GM12878 (cell line): ENCODE measurements at regions not wholly inside any gene's neighbourhood (a gene's known extent, or its start where the extent isn't known, plus 50 kb on each side); places are given as distances from the start of the nearest gene placed in this dataset.

ENCODE experiments used
- ATAC-seq: fragments of 200-7000 bp; cut with Tn5 transposase; 3 replicates; pipeline ENCODE4 v1.9.1; 2020; ENCODE audit warnings: mild to moderate bottlenecking, moderate library complexity
- BruUV-seq: library from RNA; stranded (reverse); fragments of 400-500 nt; replicated peaks from 2 replicates; lab custom pipeline; 2021; lab: Mats Ljungman, UMichigan
- CTCF ChIA-PET: fragments of 300-600 bp; sonication (Branson Sonifier 250); formaldehyde crosslinking; extraction: SDS; loops from one replicate; lab custom pipeline; 2021; ENCODE audit warnings: inconsistent platforms; lab: Yijun Ruan, JAX
- POLR2A ChIA-PET: fragments of 350-600 bp; formaldehyde crosslinking; extraction: SDS; loops from one replicate; lab custom pipeline; 2021; ENCODE audit warnings: inconsistent platforms; lab: Charles Lee
- RAD21 ChIA-PET: fragments of 300-600 bp; sonication (Branson Sonifier 250); formaldehyde crosslinking; loops from one replicate; lab custom pipeline; 2023; ENCODE audit warnings: antibody characterized with exemption; ENCODE audit not compliant: unreplicated experiment; lab: Charles Lee
- SMC1A ChIA-PET: fragments of 300-600 bp; sonication (Branson Sonifier 250); formaldehyde crosslinking; loops from one replicate; lab custom pipeline; 2023; ENCODE audit not compliant: unreplicated experiment, uncharacterized antibody; lab: Charles Lee
- DNase-seq: peaks from one replicate; pipeline ENCODE4 v3.0.0-alpha.2; 2011; ENCODE audit warnings: low read depth, low spot score
- FAIRE-seq: peaks from 3 replicates; lab custom pipeline; 2011; peaks lifted over from hg19 to GRCh38; lab: Jason Lieb, UNC
- H2AFZ ChIP-seq: 2 replicates; pipeline ENCODE4 v1.6.0; 2011; ENCODE audit warnings: low read depth, low read length, control low read depth; ENCODE audit not compliant: control insufficient read depth
- H3K27ac ChIP-seq: 2 replicates; pipeline ENCODE4 v1.5.1; 2011; ENCODE audit warnings: control low read depth; ENCODE audit not compliant: control insufficient read depth, insufficient read depth
- H3K27me3 ChIP-seq, 2 experiments: replicated peaks in 1 of 2; 2 replicates each; pipeline versions ENCODE4 v1.6.0 to v1.6.1; 2011; ENCODE audit warnings: low read length in 1 of 2; ENCODE audit not compliant: control insufficient read depth in 2 of 2, insufficient read depth in 2 of 2
- H3K36me3 ChIP-seq, 2 experiments: 2 replicates each; pipeline ENCODE4 v1.5.1; 2011; ENCODE audit warnings: low read length in 1 of 2; ENCODE audit not compliant: control insufficient read depth in 2 of 2, insufficient read depth in 2 of 2
- H3K4me1 ChIP-seq: 2 replicates; pipeline ENCODE4 v1.6.1; 2011; ENCODE audit warnings: mild to moderate bottlenecking, low read length, moderate library complexity, mixed read lengths; ENCODE audit not compliant: control insufficient read depth, insufficient read depth
- H3K4me2 ChIP-seq: 2 replicates; pipeline ENCODE4 v1.6.0; 2011; ENCODE audit warnings: control low read depth; ENCODE audit not compliant: control insufficient read depth, insufficient read depth
- H3K4me3 ChIP-seq: fragments of 200-600 bp; sonication (generic); 2 replicates; pipeline ENCODE4 v1.5.1; 2016
- H3K79me2 ChIP-seq: 2 replicates; pipeline ENCODE4 v1.6.0; 2011; ENCODE audit warnings: low read length; ENCODE audit not compliant: control insufficient read depth, insufficient read depth
- H3K9ac ChIP-seq: 2 replicates; pipeline ENCODE4 v1.8.0; 2011; ENCODE audit warnings: low read length, control low read depth, mixed read lengths; ENCODE audit not compliant: control insufficient read depth, insufficient read depth
- H3K9me3 ChIP-seq: replicated peaks from 3 replicates; pipeline ENCODE4 v1.5.1; 2011; ENCODE audit warnings: mild to moderate bottlenecking, low read length; ENCODE audit not compliant: control insufficient read depth, insufficient read depth
- H4K20me1 ChIP-seq: 2 replicates; pipeline ENCODE4 v1.6.0; 2011; ENCODE audit not compliant: control insufficient read depth, insufficient read depth
- ATF7 ChIP-seq: fragments of 450-650 bp; IDR thresholded peaks from 2 replicates; pipeline ENCODE4 v1.6.1; 2016; ENCODE audit warnings: low read depth, mild to moderate bottlenecking
- BACH1 ChIP-seq: fragments of 450-650 bp; IDR thresholded peaks from 2 replicates; pipeline ENCODE4 v1.6.1; 2017; ENCODE audit warnings: mild to moderate bottlenecking, borderline replicate concordance
- CBFB ChIP-seq: IDR thresholded peaks from 2 replicates; pipeline ENCODE4 v1.6.1; 2016; ENCODE audit warnings: antibody characterized with exemption, low read depth
- CUX1 ChIP-seq: IDR thresholded peaks from 2 replicates; pipeline ENCODE4 v1.6.1; 2012; ENCODE audit warnings: improper control_type of control experiment, low read depth, low read length; ENCODE audit not compliant: insufficient replicate concordance
- DPF2 ChIP-seq: fragments of 450-650 bp; IDR thresholded peaks from 2 replicates; pipeline ENCODE4 v1.6.1; 2017; ENCODE audit warnings: mild to moderate bottlenecking
- HDGF ChIP-seq: fragments of 450-650 bp; IDR thresholded peaks from 2 replicates; pipeline ENCODE4 v1.6.1; 2016; ENCODE audit warnings: antibody characterized with exemption
- IKZF2 ChIP-seq, 2 experiments: fragments of 450-650 bp; IDR thresholded peaks; 2 replicates each; pipeline ENCODE4 v1.6.1; 2017; ENCODE audit warnings: mild to moderate bottlenecking in 2 of 2, moderate library complexity in 2 of 2
- RFX5 ChIP-seq: IDR thresholded peaks from 2 replicates; pipeline ENCODE4 v1.6.1; 2011; ENCODE audit warnings: low read depth, low read length, improper control_type of control experiment
- SRF ChIP-seq, 2 experiments: IDR thresholded peaks; 2 replicates each; pipeline ENCODE4 v1.6.1; 2011; ENCODE audit warnings: low read depth in 2 of 2, low read length in 2 of 2, mild to moderate bottlenecking in 1 of 2, moderate library complexity in 1 of 2
- TCF3 ChIP-seq: IDR thresholded peaks from 2 replicates; pipeline ENCODE4 v1.6.1; 2012; ENCODE audit warnings: low read depth, mild to moderate bottlenecking, low read length, borderline replicate concordance; ENCODE audit not compliant: insufficient read depth
- WGBS: methylation state at CpG from one replicate; pipeline ENCODE4 v1.1.6; 2016; ENCODE audit warnings: low lambda C conversion rate; ENCODE audit not compliant: insufficient replicate concordance, insufficient coverage; ENCODE audit errors: missing lambda C conversion rate; 5-methylcytosine and 5-hydroxymethylcytosine counted together
- in situ Hi-C: fragments of 300-500 bp; cut with MboI; formaldehyde crosslinking; loops from 9 replicates; pipeline ENCODE4 v1.14.3; 2018; ENCODE audit warnings: mixed read lengths
- intact Hi-C: fragments of 100-400 bp; cut with micrococcal nuclease; formaldehyde crosslinking; loops from one replicate; pipeline ENCODE4 v1.14.2; 2022; ENCODE audit not compliant: unreplicated experiment
- TF ChIP-seq, protein P1 (sequence below): fragments of 450-650 bp; formaldehyde crosslinking; IDR thresholded peaks from 2 replicates; pipeline ENCODE4 v1.4.0; 2020; ENCODE audit warnings: mild to moderate bottlenecking, moderate library complexity

DNA sequence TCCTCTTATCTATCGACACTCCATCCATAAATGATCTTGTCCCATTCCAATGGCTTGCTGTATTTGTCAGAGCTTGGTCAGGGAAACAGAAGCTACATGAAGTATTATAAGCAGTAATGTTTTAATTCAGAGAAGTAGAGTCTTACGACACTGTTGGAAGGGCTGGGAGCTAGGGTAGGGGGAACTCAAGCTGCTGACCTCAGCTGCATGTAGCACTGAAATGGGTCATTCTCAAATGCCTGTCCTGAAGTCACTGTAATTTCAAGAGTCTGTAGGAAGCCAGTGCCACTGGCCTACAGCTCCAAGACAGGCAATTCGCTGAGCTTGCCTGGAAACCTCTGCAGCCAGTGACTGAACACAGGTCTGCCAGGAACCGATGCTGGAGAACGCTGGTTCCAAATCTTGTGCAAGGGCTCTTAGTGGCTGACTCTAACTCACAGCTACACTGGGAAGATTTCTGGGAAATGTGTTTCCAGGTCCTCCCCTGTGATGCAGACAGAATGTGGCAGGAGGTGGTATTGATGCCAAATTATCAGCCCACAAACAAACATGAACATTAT lies 532.4 kb downstream of the CCDC171 start:
- Histone ChIP-seq H3K27me3 (no peaks in the 10 kb centered on the region), H3K4me2 (no peak overlapping the region), H3K4me1 (no peaks in the 10 kb centered on the region), H3K27ac (no peak overlapping the region), H2AFZ (no peak overlapping the region), H3K79me2 (no peaks in the 10 kb centered on the region), H3K9me3 (no peaks in the 10 kb centered on the region), H3K4me3 (no peak overlapping the region), H3K9ac (no peak overlapping the region), H3K36me3 (no peaks in the 10 kb centered on the region), H4K20me1 (no peaks in the 10 kb centered on the region)
- ChIA-PET CTCF (no interaction called here), SMC1A (no interaction called here), RAD21 (interaction anchor here (0.6 kb wide), 1 partner anchor 1654 kb away, joined by 3 read pairs; no protein-coding TSS in a partner anchor), POLR2A (no interaction called here)
- no TSS peak for BruUV-seq
- TF ChIP-seq CUX1 (no peak), BACH1 (no peak), SRF (IDR thresholded peaks at IDR 0.05; ENCODE audit: low read depth in 2 of 2, low read length in 2 of 2) (no peak), CBFB (no peak), HDGF (no peak), RFX5 (no peak), DPF2 (no peak), IKZF2 (IDR thresholded peaks at IDR 0.05) (no peak), ATF7 (no peak), TCF3 (no peak)
- TF ChIP-seq, protein P1, sequence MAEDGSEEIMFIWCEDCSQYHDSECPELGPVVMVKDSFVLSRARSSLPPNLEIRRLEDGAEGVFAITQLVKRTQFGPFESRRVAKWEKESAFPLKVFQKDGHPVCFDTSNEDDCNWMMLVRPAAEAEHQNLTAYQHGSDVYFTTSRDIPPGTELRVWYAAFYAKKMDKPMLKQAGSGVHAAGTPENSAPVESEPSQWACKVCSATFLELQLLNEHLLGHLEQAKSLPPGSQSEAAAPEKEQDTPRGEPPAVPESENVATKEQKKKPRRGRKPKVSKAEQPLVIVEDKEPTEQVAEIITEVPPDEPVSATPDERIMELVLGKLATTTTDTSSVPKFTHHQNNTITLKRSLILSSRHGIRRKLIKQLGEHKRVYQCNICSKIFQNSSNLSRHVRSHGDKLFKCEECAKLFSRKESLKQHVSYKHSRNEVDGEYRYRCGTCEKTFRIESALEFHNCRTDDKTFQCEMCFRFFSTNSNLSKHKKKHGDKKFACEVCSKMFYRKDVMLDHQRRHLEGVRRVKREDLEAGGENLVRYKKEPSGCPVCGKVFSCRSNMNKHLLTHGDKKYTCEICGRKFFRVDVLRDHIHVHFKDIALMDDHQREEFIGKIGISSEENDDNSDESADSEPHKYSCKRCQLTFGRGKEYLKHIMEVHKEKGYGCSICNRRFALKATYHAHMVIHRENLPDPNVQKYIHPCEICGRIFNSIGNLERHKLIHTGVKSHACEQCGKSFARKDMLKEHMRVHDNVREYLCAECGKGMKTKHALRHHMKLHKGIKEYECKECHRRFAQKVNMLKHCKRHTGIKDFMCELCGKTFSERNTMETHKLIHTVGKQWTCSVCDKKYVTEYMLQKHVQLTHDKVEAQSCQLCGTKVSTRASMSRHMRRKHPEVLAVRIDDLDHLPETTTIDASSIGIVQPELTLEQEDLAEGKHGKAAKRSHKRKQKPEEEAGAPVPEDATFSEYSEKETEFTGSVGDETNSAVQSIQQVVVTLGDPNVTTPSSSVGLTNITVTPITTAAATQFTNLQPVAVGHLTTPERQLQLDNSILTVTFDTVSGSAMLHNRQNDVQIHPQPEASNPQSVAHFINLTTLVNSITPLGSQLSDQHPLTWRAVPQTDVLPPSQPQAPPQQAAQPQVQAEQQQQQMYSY (CRISPR knock-in tag), result no peak
- intact Hi-C loops, result no loop called here
- WGBS, result 27% methylated on average over 5 of the region's 5 CpGs
- DNase-seq (no peak), ATAC-seq (no peak), FAIRE-seq (no peak)
- in situ Hi-C loops, result no loop called here
